ENCODE measurements at regions not wholly inside any gene's neighbourhood (a gene's known extent, or its start where the extent isn't known, plus 50 kb on each side); places are given as distances from the start of the nearest gene placed in this dataset.

DNA sequence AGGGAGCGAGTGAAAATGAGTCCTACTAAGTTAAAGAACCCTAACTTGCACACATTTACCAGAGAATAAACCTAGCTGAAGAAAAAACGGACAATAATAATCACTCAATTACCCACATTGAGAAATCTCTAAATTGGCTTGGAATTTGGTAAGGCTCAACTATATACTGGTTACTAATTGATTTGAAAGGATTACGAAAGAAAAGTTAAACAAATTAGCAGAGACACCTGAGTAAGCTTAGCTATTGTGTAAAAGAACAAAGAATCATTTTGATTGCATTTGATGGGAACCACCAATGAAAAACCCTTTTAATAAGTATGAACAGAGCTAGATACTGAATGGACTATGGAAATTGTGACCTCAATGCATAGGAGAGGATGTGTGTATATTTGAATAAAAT lies 118.6 kb upstream of the ADGRF1 start:
- TF ChIP-seq, protein P1, sequence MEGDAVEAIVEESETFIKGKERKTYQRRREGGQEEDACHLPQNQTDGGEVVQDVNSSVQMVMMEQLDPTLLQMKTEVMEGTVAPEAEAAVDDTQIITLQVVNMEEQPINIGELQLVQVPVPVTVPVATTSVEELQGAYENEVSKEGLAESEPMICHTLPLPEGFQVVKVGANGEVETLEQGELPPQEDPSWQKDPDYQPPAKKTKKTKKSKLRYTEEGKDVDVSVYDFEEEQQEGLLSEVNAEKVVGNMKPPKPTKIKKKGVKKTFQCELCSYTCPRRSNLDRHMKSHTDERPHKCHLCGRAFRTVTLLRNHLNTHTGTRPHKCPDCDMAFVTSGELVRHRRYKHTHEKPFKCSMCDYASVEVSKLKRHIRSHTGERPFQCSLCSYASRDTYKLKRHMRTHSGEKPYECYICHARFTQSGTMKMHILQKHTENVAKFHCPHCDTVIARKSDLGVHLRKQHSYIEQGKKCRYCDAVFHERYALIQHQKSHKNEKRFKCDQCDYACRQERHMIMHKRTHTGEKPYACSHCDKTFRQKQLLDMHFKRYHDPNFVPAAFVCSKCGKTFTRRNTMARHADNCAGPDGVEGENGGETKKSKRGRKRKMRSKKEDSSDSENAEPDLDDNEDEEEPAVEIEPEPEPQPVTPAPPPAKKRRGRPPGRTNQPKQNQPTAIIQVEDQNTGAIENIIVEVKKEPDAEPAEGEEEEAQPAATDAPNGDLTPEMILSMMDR (IDR thresholded peaks at IDR 0.05; ENCODE audit: low read depth, low read length), result no peak

DNA sequence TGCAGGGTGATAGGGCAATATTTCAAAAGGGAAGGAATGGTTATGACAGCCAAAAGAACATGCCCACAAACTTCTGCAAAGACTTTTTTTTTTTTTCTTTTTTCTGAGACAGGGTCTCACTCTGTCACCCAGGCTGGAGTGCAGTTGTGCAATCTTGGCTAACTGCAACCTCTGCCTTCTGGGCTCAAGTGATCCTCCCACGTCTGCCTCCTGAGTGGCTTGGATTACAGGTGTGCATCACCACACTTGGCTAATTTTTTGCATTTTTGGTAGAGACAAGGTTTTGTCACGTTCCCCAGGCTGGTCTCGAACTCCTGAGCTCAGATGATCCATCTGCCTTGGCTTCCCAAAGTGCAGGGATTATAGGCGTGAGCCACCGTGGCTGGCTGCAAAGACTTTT lies 117.6 kb upstream of the ADGRF1 start:
- no peak overlapping the region for H3K4me3 ChIP-seq (ENCODE audit: low read depth, low read length)
- TF ChIP-seq, protein P1 (IDR thresholded peaks at IDR 0.05; ENCODE audit: low read depth, low read length), result no peak

More for the DNA sequence above, 118.6 kb upstream of the ADGRF1 start:
- H3K4me3 ChIP-seq (ENCODE audit: low read depth, low read length), result no peak overlapping the region

DNA sequence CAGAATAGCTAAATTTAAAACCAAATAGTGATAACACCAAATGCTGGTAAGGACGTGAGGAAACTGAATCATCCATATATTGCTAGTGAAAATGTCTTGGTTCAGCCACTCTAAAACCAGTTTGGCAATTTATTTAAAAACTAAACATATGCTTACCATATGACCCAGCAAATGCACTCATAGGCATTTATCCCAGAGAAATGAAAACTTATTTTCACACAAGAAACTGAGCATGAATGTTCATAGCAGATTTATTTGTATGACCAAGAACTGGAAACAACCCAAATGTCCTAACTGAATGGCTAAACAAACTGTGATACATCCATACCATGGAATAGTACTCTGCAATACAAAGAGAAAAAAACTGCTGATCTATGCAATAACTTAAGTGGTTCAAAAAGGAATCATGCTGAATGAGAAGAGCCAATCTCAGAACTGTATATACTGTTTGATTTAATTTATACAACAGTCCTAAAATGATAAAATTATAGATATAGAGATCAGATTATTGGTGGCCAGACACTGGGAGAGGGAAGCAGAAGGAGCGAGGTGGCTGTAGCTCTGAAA lies 115.6 kb upstream of the ADGRF1 start:
- TF ChIP-seq, protein P1 (IDR thresholded peaks at IDR 0.05; ENCODE audit: low read depth, low read length), result no peak

DNA sequence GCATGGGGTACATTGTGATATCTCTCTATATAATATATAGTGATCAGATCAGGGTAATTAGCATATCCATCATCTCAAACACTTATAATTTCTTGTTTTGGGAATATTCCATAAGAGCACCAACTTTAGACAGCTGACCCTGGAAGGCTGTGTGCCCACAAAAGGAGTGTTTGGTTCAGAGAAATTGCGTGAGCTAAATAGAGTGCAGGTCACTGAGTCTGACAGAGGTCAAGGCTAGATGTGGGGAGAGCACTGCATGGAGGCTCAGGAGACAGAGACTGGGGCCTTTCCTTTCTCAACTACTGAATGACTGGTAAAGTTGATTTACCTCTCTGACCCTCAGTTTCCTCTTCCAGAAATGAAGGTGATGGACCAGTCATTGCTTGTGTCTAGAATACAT lies 114.9 kb upstream of the ADGRF1 start:
- no peak overlapping the region for H3K4me3 ChIP-seq (ENCODE audit: low read depth, low read length)
- TF ChIP-seq, protein P1 (IDR thresholded peaks at IDR 0.05; ENCODE audit: low read depth, low read length), result no peak

More for the DNA sequence above, 115.6 kb upstream of the ADGRF1 start:
- H3K4me3 ChIP-seq (ENCODE audit: low read depth, low read length), result no peak overlapping the region

DNA sequence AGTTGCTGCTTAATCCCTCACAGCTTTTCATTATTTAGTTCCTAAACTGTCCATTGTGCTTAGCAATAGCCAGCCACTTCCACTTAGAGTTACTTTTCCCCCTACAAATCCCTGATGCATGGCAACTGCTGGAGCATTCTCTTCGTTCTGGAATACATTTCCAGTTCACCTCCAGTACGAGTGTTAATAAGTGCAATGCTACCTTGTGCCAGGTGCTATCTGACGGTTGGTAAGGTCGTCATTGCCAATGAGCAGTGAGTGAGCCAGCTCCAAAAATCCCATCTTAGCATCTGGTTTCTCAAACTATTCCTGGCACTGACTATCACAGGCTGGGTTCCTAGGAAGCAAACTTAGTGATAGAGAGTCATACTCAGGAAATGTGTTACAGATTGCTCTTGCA lies 114.1 kb upstream of the ADGRF1 start:
- H3K4me3 ChIP-seq (ENCODE audit: low read depth, low read length), result no peak overlapping the region
- TF ChIP-seq, protein P1 (IDR thresholded peaks at IDR 0.05; ENCODE audit: low read depth, low read length), result no peak

DNA sequence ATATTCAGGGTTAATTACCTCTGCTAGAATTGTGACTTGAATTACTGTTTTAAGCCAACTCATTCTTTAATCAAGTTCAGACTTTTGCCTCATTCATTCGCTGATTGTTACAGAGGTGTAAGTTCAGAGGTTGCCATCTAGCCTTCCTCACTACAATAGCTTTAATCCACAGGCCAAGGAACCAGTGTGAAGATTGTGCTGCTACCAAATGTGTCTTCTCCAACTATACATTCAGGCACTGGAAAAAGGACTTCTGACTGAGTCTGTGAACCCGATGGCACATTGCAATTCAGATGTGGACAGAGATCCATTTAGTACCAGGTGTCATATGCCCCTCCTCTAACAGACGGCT lies 111.2 kb upstream of the ADGRF1 start:
- no peak overlapping the region for H3K4me3 ChIP-seq (ENCODE audit: low read depth, low read length)
- TF ChIP-seq, protein P1 (IDR thresholded peaks at IDR 0.05; ENCODE audit: low read depth, low read length), result no peak

DNA sequence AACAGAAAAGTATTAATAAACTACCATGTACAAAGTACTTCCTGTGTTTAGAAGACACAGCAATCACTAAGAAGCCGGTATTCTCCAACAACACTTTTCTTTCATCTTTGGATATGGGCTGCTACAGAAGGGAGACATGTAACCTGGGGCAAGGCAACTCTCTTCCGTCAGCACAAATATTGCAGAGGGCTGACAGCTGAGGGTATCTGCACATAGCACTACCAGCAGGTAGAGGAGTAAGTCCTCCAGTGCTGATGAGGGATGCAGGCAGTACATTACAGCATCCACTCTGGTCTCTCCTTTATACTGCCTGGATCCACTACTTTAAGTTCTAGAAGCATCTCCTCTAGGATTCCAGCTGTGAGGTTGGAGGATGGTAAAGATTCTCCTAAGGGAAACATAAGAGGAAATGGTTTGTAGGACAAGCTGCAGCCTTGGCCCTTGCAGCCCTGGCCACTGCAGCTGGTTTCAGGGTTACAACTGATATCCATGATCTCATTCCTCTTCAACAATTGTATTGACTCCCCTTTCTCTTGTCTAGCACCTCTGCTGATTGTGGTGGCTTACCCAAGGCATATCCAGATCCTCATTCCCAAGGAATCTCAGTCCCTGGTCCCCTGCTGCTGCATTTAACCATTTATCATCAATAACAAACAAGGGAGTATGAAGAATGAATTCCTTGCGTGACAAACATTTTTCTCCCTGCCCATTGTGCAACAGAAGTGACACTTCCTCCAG lies 110.7 kb upstream of the ADGRF1 start:
- no peak overlapping the region for H3K4me3 ChIP-seq (ENCODE audit: low read depth, low read length)
- TF ChIP-seq, protein P1 (IDR thresholded peaks at IDR 0.05; ENCODE audit: low read depth, low read length), result no peak
